ENCODE measurements at regions not wholly inside any gene's neighbourhood (a gene's known extent, or its start where the extent isn't known, plus 50 kb on each side); places are given as distances from the start of the nearest gene placed in this dataset.

DNA sequence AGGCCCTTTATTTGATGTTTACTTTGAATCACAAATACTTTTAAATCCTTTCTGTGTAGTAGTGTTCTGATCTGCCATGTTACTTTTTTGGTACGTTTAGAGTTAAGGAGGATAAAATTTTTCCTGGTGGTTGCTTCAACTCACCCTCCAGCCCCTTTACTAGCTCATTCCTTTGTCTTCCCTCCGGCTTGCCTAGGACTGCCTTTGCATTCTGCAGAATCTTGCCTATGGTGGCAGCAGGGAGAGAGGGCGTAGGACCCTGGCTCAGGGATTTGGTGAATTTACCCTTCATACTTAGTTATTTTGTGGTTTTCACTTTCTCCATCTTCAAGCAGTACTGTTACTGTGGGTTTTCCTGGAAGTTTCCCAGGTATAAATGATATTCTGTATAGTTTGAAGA, 833.5 kb downstream of the XPNPEP1 start:
- no peak for TF ChIP-seq TEAD4 (IDR thresholded peaks at IDR 0.05)
- no peak for TF ChIP-seq FOXM1 (IDR thresholded peaks at IDR 0.05; ENCODE audit: borderline replicate concordance, low read depth)
- no peak for TF ChIP-seq CEBPB (IDR thresholded peaks at IDR 0.05)
- TF ChIP-seq TAF1 (IDR thresholded peaks at IDR 0.05; ENCODE audit: low read depth) = no peak
- no peak for TF ChIP-seq EP300 (IDR thresholded peaks at IDR 0.05; ENCODE audit: borderline replicate concordance)
- TF ChIP-seq, protein P1, sequence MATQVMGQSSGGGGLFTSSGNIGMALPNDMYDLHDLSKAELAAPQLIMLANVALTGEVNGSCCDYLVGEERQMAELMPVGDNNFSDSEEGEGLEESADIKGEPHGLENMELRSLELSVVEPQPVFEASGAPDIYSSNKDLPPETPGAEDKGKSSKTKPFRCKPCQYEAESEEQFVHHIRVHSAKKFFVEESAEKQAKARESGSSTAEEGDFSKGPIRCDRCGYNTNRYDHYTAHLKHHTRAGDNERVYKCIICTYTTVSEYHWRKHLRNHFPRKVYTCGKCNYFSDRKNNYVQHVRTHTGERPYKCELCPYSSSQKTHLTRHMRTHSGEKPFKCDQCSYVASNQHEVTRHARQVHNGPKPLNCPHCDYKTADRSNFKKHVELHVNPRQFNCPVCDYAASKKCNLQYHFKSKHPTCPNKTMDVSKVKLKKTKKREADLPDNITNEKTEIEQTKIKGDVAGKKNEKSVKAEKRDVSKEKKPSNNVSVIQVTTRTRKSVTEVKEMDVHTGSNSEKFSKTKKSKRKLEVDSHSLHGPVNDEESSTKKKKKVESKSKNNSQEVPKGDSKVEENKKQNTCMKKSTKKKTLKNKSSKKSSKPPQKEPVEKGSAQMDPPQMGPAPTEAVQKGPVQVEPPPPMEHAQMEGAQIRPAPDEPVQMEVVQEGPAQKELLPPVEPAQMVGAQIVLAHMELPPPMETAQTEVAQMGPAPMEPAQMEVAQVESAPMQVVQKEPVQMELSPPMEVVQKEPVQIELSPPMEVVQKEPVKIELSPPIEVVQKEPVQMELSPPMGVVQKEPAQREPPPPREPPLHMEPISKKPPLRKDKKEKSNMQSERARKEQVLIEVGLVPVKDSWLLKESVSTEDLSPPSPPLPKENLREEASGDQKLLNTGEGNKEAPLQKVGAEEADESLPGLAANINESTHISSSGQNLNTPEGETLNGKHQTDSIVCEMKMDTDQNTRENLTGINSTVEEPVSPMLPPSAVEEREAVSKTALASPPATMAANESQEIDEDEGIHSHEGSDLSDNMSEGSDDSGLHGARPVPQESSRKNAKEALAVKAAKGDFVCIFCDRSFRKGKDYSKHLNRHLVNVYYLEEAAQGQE (IDR thresholded peaks at IDR 0.05; ENCODE audit: low read depth) = no peak
- TF ChIP-seq, protein P2, sequence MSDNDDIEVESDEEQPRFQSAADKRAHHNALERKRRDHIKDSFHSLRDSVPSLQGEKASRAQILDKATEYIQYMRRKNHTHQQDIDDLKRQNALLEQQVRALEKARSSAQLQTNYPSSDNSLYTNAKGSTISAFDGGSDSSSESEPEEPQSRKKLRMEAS (IDR thresholded peaks at IDR 0.05) = no peak

All from Ishikawa (cell line).